AG10803 (cell line): ENCODE measurements at regions not wholly inside any gene's neighbourhood (a gene's known extent, or its start where the extent isn't known, plus 50 kb on each side); places are given as distances from the start of the nearest gene placed in this dataset.

Source experiments
- DNase-seq: peaks from one replicate; pipeline ENCODE4 v3.0.0; 2010; ENCODE audit warnings: low read depth
- H3K4me3 ChIP-seq: 2 replicates; pipeline ENCODE4 v1.5.1; 2011; ENCODE audit warnings: mild to moderate bottlenecking, low read length, control low read depth
- TF ChIP-seq, protein P1 (sequence below): conservative IDR thresholded peaks from 2 replicates; pipeline ENCODE4 v1.5.1; 2011; ENCODE audit warnings: mild to moderate bottlenecking, low read length, control low read depth, inconsistent platforms

DNA sequence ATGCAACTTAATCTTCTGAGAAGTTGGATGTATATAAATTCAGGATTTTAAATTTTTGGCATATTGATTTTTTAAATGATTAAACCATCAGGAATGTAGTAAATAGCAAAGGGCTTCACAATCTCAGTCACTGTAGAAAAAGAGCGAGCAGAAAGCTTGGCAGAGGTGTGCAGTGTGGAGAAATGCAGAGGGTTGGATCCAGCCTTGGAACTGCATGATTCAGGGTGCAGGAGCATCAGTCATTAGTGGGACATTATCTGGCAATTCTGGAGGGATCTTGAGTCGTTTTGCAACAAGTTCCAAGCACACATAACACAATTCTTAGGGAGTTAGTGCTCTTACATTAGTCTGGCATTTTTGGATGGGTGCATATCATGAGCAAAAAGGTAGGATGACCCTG, 267.9 kb downstream of the PLA2G4A start:
- peak; percentile 12 for DNase-seq
- TF ChIP-seq, protein P1, sequence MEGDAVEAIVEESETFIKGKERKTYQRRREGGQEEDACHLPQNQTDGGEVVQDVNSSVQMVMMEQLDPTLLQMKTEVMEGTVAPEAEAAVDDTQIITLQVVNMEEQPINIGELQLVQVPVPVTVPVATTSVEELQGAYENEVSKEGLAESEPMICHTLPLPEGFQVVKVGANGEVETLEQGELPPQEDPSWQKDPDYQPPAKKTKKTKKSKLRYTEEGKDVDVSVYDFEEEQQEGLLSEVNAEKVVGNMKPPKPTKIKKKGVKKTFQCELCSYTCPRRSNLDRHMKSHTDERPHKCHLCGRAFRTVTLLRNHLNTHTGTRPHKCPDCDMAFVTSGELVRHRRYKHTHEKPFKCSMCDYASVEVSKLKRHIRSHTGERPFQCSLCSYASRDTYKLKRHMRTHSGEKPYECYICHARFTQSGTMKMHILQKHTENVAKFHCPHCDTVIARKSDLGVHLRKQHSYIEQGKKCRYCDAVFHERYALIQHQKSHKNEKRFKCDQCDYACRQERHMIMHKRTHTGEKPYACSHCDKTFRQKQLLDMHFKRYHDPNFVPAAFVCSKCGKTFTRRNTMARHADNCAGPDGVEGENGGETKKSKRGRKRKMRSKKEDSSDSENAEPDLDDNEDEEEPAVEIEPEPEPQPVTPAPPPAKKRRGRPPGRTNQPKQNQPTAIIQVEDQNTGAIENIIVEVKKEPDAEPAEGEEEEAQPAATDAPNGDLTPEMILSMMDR, result no peak
- H3K4me3 ChIP-seq, result no peak overlapping the region

DNA sequence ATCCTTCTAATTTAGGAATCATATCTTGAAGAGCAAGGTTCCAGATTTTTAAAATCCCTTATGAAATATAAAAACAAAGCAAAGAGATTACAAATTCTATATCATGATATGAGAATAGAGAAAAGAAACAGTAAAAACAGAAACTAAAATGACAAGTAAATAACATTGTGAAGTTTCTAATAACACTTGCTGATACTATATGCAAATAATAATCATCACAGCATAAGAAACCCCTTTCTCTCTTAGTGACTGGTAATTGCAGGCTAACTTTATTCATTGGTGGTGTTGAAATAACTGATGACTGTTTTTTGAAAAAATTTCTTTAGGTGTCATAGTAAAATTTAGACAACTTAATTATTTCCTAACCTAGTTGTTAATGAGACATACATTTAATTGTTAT, 281.6 kb downstream of the PLA2G4A start:
- H3K4me3 ChIP-seq, result no peak overlapping the region
- TF ChIP-seq, protein P1, result no peak
- DNase-seq, result no peak

DNA sequence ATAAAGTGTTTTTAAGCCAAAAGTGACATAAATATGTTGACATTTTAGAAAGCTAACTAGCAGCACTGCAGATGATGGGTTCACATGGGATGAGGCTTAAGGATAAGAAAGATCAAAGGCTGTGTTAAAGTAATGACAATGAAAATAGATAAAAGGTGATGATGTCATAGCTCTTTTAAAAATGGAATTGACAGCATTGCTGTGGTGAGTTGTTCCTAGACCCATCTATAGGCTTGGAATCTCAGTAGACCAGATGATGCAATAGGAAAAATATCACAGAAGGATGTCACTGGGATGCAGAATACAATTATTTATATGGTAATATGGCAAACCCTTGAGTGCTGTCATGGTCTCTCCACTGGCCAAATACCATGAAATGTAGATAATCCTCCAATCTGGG, 286.0 kb downstream of the PLA2G4A start:
- DNase-seq, result no peak
- H3K4me3 ChIP-seq, result no peak overlapping the region
- TF ChIP-seq, protein P1, result no peak

DNA sequence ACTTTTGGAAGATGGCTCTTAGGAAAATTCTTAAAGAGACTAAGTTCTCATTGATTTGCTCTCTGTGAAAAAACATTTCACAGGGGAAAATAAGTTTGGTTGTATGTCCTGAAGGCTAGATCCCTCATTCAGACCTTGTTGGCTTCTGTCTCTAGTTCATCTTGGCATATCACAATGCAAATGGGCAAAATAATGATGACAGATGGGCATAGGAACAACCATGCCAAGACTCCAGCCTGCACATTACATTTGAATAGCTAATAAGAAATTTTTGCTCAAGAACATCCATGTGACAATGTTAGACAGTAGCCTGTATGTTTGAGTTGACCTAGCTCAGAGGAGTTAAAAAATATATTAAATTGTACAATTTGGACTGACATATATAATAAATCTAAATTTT, 292.9 kb downstream of the PLA2G4A start:
- no peak overlapping the region for H3K4me3 ChIP-seq
- TF ChIP-seq, protein P1, result no peak
- no peak for DNase-seq

DNA sequence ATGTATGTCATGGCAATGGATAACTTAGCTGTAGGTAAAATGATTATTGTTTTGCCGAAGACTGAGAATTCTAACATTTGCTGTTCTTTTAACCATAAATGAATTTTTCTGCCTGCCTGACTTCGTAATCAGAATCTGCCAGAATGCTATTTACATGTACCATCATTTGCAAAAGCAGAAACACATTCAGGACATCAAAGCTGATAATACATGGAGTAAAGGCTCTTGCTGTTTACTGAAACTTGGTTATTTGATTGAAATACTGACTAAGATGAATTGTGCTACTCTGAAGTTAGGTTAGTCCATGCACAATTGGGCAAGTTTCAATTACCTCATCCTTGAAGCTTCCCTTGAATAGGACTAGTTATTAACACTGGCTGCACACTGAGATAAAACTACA, 293.8 kb downstream of the PLA2G4A start:
- no peak overlapping the region for H3K4me3 ChIP-seq
- TF ChIP-seq, protein P1, result no peak
- DNase-seq, result no peak

DNA sequence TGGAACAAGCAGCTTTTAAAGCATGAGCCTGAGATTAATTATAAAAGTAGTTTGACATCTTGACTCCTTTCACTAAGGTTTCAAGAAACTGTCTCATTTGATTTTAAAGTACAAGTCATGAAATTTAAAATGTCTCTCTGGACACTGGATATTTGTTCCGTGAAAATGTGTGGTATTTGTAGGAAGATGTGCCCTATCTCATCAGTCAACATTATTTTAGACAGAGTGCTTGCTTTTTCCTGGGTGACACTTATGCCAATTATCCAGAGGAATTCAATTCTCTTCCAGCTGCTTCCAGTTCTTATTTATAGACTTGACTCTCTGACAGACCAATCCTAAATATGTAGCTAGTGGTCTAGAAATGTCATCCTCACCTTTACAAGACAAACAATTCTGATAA, 300.4 kb downstream of the PLA2G4A start:
- TF ChIP-seq, protein P1, result no peak
- H3K4me3 ChIP-seq, result no peak overlapping the region
- DNase-seq, result no peak

DNA sequence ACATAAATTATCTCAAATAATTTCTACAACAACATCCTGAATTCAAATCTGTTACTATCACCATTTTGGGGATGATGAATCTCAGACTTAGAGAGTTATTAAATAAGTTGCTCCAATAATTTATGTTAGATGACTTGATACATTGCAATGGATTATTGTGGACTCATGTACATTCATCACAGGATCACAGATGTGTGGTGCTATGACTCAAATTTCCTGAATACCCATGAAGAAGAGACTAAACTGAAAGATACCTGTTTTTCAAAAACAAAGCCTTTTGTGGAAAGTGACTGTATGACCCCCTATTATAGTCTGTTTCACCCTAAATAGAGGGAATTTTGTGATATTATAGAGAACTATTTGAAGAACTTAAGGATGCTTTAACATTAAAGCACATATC, 315.0 kb downstream of the PLA2G4A start:
- DNase-seq, result no peak
- H3K4me3 ChIP-seq, result no peak overlapping the region
- TF ChIP-seq, protein P1, result no peak
